HG03066 (cell line): ENCODE measurements at regions not wholly inside any gene's neighbourhood (a gene's known extent, or its start where the extent isn't known, plus 50 kb on each side); places are given as distances from the start of the nearest gene placed in this dataset.
"Not testable (repeated sequence)": the region's sequence is repeated elsewhere in the genome, so short reads cannot be mapped to it uniquely, and the experiment has no call there.

Experiments
- ATAC-seq: cut with Tn5 transposase; IDR thresholded peaks from one replicate; pipeline ENCODE4 v1.9.1; 2021; ENCODE audit warnings: low read depth; ENCODE audit not compliant: unreplicated experiment

DNA sequence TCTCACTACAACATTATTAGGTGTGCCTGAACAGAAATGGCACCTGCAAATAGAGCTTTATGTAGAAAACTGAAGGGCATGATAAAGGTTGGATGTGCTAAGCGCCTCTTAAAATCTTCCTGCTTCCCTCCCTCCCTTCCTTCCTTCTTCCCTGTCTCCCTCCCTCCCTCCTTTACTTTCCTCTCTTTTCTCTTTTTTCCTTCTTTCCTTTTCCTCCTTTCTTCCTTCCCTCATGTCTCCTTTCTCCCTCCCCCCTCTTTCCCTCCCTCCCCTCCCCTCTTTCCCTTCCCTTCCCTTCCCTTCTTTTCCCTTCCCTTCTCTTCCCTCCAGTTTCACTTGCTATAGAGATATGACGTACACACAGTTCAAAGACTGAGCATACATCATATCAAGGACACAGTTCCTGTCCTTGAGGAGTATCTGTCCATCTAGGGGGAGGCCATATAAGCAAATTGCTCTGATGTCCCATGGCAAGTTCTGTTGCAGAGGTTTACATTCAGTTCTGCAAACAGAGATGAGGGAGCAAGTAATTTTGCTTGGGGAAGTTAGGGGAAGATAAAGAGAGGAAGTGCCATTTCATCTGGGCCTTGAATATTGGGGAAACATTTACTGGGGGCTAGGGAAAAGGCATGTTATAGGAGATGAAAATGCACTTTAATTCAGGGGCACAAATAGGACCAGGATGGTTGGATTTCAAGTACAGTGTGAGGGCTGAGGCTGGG, 79.0 kb upstream of the EEF1E1 start:
- ATAC-seq: no peak

GRCh38 chr6:8180327-8181159, 78.2 kb upstream of the EEF1E1 start:
- ATAC-seq: no peak

DNA sequence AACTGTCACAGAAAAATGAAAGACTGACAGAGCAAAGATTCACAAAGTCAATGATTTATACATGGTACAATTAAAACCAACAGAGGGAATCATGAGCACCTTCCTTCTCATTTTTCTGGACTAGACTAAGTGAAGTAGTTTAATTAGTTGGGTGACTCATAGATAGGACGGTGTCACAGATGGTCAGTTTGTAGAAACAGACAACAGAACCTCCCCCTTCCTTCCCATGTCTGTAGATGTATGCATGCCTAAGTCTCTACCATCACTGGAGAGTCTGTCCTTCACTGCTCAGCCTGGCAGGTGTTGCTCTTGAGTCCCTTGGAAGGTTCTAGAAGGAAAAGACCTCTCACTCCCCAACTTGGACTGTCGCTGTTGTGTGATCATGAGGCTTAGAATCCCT, 75.4 kb upstream of the EEF1E1 start:
- no peak for ATAC-seq

DNA sequence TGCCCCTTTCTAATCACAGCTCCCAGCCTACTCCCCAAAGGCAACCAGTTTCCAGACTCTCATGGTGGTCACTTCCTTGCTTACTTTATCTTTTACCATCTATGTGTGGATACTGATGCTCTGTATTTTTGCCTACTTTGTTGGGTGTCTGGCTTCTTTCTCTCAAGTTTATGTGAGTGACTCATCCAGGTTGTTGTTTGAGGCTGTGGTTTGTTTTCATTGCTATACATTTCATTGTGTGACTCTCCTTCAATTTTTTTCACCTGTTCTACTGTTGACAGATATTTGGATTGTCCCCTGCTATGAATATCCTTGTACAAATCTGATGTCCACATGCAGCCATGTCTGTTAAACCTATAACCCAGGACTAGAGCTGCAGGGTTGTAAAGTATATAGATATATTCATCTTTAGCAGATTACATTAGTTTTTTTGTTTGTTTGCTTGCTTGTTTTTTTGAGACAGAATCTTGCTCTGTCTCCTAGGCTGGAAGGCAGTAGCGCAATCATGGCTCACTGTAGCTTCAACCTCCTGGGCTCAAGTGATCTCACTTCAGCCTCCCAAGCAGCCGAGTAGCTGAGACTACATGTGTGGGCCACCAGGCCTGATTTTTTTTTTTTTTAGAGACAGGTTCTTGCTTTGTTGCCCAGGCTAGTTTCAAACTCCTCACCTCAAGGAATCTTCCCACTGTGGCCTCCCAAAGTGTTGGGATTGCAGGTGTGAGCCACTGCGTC, 72.9 kb upstream of the EEF1E1 start:
- ATAC-seq: no peak

GRCh38 chr6:8174571-8174970, 72.2 kb upstream of the EEF1E1 start:
- no peak for ATAC-seq

- no peak for ATAC-seq
Measured at GRCh38 chr6:8172530-8172929, 70.2 kb upstream of the EEF1E1 start.

DNA sequence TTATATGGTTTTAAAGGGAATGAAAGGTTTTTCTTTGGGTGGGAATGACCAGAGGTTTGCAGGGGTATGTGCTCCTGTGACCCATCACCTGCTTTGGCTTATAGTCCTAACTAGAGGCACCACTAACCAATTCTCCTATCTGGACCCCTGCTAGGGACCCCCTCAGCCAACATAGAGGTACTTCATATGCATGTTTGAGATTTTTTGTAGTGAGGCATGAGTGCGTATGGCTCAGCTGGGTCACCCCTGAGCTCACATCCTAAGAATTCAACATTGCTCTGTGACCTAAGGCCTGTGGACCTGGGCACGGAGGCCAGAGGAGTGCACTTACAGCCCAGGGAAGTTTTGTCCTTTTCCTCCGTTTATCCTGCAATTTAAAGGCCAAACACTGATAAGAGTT, 68.4 kb upstream of the EEF1E1 start:
- ATAC-seq: no peak

DNA sequence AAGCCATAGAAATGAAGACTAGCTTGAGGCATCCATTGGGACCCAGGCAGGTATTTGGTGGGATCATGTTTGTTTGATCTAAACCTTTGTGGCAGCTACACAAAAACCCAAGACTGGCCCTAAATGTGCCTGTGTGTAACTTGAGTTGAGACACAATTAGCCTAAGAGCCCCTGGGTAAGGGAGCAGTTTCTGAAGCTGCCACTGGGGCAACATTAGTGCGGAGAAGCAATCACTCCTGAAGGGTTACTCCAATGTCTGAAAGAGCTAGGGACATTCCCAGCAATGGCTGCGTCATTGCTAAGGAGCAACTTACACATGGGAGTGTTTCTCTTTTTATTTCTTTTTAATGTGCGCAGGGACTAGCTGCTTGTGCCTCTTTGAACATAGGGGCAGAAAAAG, 67.9 kb upstream of the EEF1E1 start:
- no peak for ATAC-seq

- ATAC-seq: no peak
Measured at GRCh38 chr6:8166156-8166555, 63.8 kb upstream of the EEF1E1 start.

DNA sequence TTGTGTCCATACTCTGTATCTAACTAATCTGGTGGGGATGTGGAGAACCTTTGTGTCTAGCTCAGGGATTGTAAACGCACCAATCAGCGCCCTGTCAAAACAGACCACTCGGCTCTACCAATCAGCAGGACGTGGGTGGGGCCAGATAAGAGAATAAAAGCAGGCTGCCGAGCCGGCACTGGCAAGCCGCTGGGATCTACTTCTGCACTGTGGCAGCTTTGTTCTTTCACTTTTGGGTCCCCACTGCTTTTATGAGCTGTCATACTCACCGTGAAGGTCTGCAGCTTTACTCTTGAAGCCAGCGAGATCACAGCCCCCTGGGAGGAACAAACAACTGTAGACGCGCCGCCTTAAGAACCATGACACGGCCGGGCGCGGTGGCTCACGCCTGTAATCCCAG, 62.7 kb upstream of the EEF1E1 start:
- not testable (repeated sequence) for ATAC-seq

- ATAC-seq: not testable (repeated sequence)
Measured at GRCh38 chr6:8164281-8164680, 61.9 kb upstream of the EEF1E1 start.

GRCh38 chr6:8159966-8160365, 57.6 kb upstream of the EEF1E1 start:
- no peak for ATAC-seq

GRCh38 chr6:8157839-8158238, 55.5 kb upstream of the EEF1E1 start:
- ATAC-seq: no peak

- ATAC-seq: no peak
Measured at GRCh38 chr6:8155259-8156012, 53.1 kb upstream of the EEF1E1 start.
